H9 (cell line): ENCODE measurements at regions not wholly inside any gene's neighbourhood (a gene's known extent, or its start where the extent isn't known, plus 50 kb on each side); places are given as distances from the start of the nearest gene placed in this dataset.

Source experiments
- DNase-seq: peaks from one replicate; pipeline ENCODE4 v3.0.0-alpha.2; 2017
- H2AFZ ChIP-seq: one replicate; pipeline ENCODE4 v1.6.1; 2013; ENCODE audit warnings: mild to moderate bottlenecking, low read length, control low read depth, moderate library complexity
- H2AK5ac ChIP-seq: 2 replicates; pipeline ENCODE4 v1.6.1; 2013; ENCODE audit warnings: low read length, control low read depth, mixed read lengths; ENCODE audit not compliant: insufficient read length
- H2BK120ac ChIP-seq: one replicate; pipeline ENCODE4 v1.6.1; 2013; ENCODE audit warnings: low read depth, mild to moderate bottlenecking, low read length, control low read depth, inconsistent platforms; ENCODE audit not compliant: poor library complexity, severe bottlenecking
- H2BK12ac ChIP-seq: 2 replicates; pipeline ENCODE4 v1.6.1; 2013; ENCODE audit warnings: low read length, control low read depth, mixed read lengths, low read depth; ENCODE audit not compliant: insufficient read length
- H2BK15ac ChIP-seq: 2 replicates; pipeline ENCODE4 v1.6.1; 2013; ENCODE audit warnings: low read depth, low read length, control low read depth
- H2BK20ac ChIP-seq: one replicate; pipeline ENCODE4 v1.6.1; 2013; ENCODE audit warnings: low read depth, mild to moderate bottlenecking, low read length, control low read depth, inconsistent platforms; ENCODE audit not compliant: poor library complexity, severe bottlenecking
- H2BK5ac ChIP-seq: 2 replicates; pipeline ENCODE4 v1.6.1; 2013; ENCODE audit warnings: low read length, control low read depth, mixed read lengths; ENCODE audit not compliant: insufficient read length
- H3K14ac ChIP-seq: 2 replicates; pipeline ENCODE4 v1.6.1; 2013; ENCODE audit warnings: low read length, control low read depth; ENCODE audit not compliant: insufficient read depth
- H3K18ac ChIP-seq: 2 replicates; pipeline ENCODE4 v1.6.1; 2013; ENCODE audit warnings: low read depth, mild to moderate bottlenecking, mixed read lengths, low read length, control low read depth; ENCODE audit not compliant: insufficient read length
- H3K23ac ChIP-seq: 2 replicates; pipeline ENCODE4 v1.6.1; 2013; ENCODE audit warnings: low read length, control low read depth, mixed read lengths, low read depth; ENCODE audit not compliant: insufficient read length
- H3K23me2 ChIP-seq: 2 replicates; pipeline ENCODE4 v1.6.1; 2013; ENCODE audit warnings: low read depth, mild to moderate bottlenecking, mixed read lengths, low read length, control low read depth; ENCODE audit not compliant: insufficient read length, poor library complexity, severe bottlenecking
- H3K27ac ChIP-seq: 2 replicates; pipeline ENCODE4 v1.5.1; 2013; ENCODE audit warnings: low read length, control low read depth, mixed read lengths, low read depth; ENCODE audit not compliant: insufficient read length
- H3K27me3 ChIP-seq: 2 replicates; pipeline ENCODE4 v1.6.1; 2013; ENCODE audit warnings: low read length, control low read depth, inconsistent platforms; ENCODE audit not compliant: insufficient read depth
- H3K4ac ChIP-seq: 2 replicates; pipeline ENCODE4 v1.6.1; 2013; ENCODE audit warnings: low read depth, mild to moderate bottlenecking, control low read depth, inconsistent platforms, low read length, moderate library complexity
- H3K4me1 ChIP-seq: 2 replicates; pipeline ENCODE4 v1.6.1; 2013; ENCODE audit warnings: low read length, control low read depth, inconsistent platforms; ENCODE audit not compliant: insufficient read depth
- H3K4me2 ChIP-seq: 2 replicates; pipeline ENCODE4 v1.6.1; 2013; ENCODE audit warnings: low read length, control low read depth, mixed read lengths; ENCODE audit not compliant: insufficient read length, insufficient read depth
- H3K56ac ChIP-seq: 2 replicates; pipeline ENCODE4 v1.6.1; 2013; ENCODE audit warnings: low read depth, mild to moderate bottlenecking, mixed read lengths, low read length, control low read depth; ENCODE audit not compliant: insufficient read length
- H3K79me1 ChIP-seq: 2 replicates; pipeline ENCODE4 v1.6.1; 2013; ENCODE audit warnings: low read depth, mild to moderate bottlenecking, moderate library complexity, low read length, control low read depth, inconsistent platforms; ENCODE audit not compliant: insufficient read depth, poor library complexity, severe bottlenecking
- H3K79me2 ChIP-seq: 2 replicates; pipeline ENCODE4 v1.6.1; 2013; ENCODE audit warnings: low read length, control low read depth, inconsistent platforms; ENCODE audit not compliant: insufficient read depth
- H3K9ac ChIP-seq: 2 replicates; pipeline ENCODE4 v1.6.1; 2013; ENCODE audit warnings: low read length, control low read depth, mixed read lengths; ENCODE audit not compliant: insufficient read length; ENCODE audit errors: extremely low read depth
- H3K9me3 ChIP-seq: one replicate; pipeline ENCODE4 v1.6.1; 2013; ENCODE audit warnings: low read depth, low read length, inconsistent platforms; ENCODE audit not compliant: control insufficient read depth
- H3T11ph ChIP-seq: one replicate; pipeline ENCODE4 v1.6.1; 2013; ENCODE audit warnings: mild to moderate bottlenecking, low read length, control low read depth, inconsistent platforms
- H4K20me1 ChIP-seq: one replicate; pipeline ENCODE4 v1.6.1; 2013; ENCODE audit not compliant: control insufficient read depth, insufficient read length, insufficient read depth
- H4K5ac ChIP-seq: 2 replicates; pipeline ENCODE4 v1.6.1; 2013; ENCODE audit warnings: low read depth, mild to moderate bottlenecking, mixed read lengths, low read length, control low read depth; ENCODE audit not compliant: insufficient read length
- H4K8ac ChIP-seq: replicated peaks from 2 replicates; pipeline ENCODE4 v1.6.1; 2013; ENCODE audit warnings: low read length, control low read depth, mixed read lengths, low read depth; ENCODE audit not compliant: insufficient read length
- H4K91ac ChIP-seq: 2 replicates; pipeline ENCODE4 v1.6.1; 2013; ENCODE audit warnings: low read depth, mild to moderate bottlenecking, moderate library complexity, mixed read lengths, low read length, control low read depth; ENCODE audit not compliant: insufficient read length
- H3K27ac Mint-ChIP-seq, 3 experiments: 2 replicates in 2 of 3; 3 replicates in 1 of 3; pipeline ENCODE4 v1.8.0; 2020 to 2021; ENCODE audit warnings: mixed read lengths in 3 of 3, mild to moderate bottlenecking in 1 of 3, moderate library complexity in 1 of 3
- H3K27me3 Mint-ChIP-seq: 2 replicates; pipeline ENCODE4 v1.8.0; 2021; ENCODE audit warnings: low read depth, mild to moderate bottlenecking, moderate library complexity, mixed read lengths
- H3K36me3 Mint-ChIP-seq, 3 experiments: 2 replicates in 2 of 3; 3 replicates in 1 of 3; pipeline ENCODE4 v1.8.0; 2020 to 2021; ENCODE audit warnings: low read depth in 3 of 3, mixed read lengths in 3 of 3; ENCODE audit not compliant: insufficient read depth in 1 of 3
- H3K4me1 Mint-ChIP-seq, 2 experiments: 2 replicates each; pipeline ENCODE4 v1.8.0; 2020; ENCODE audit warnings: mixed read lengths in 2 of 2
- H3K4me3 Mint-ChIP-seq, 2 experiments: 2 replicates in 1 of 2; 3 replicates in 1 of 2; pipeline ENCODE4 v1.8.0; 2020 to 2021; ENCODE audit warnings: mild to moderate bottlenecking in 2 of 2, mixed read lengths in 2 of 2, moderate library complexity in 1 of 2
- H3K9me3 Mint-ChIP-seq, 2 experiments: 2 replicates in 1 of 2; 3 replicates in 1 of 2; pipeline ENCODE4 v1.8.0; 2020; ENCODE audit warnings: mild to moderate bottlenecking in 2 of 2, mixed read lengths in 2 of 2, moderate library complexity in 1 of 2
- CTCF ChIP-seq: fragments of 200-600 bp; sonication (generic); conservative IDR thresholded peaks from 3 replicates; pipeline ENCODE4 v1.8.0; 2021; ENCODE audit warnings: antibody characterized with exemption, mild to moderate bottlenecking
- WGBS: extraction: QIAGEN DNeasy Blood & Tissue Kit; methylation state at CpG from one replicate; pipeline ENCODE4 v1.1.7; 2013; ENCODE audit warnings: missing lambda C conversion rate, low lambda C conversion rate, mixed read lengths; ENCODE audit not compliant: insufficient read length; ENCODE audit errors: extremely low coverage; 5-methylcytosine and 5-hydroxymethylcytosine counted together

- Histone ChIP-seq H3K23me2 (no peaks in the 10 kb centered on the region), H3K9ac (no peak overlapping the region), H2BK20ac (no peak overlapping the region), H3K79me2 (no peaks in the 10 kb centered on the region), H3K4me1 (no peaks in the 10 kb centered on the region), H2BK12ac (no peak overlapping the region), H3K27me3 (no peaks in the 10 kb centered on the region), H3K14ac (no peak overlapping the region), H2AK5ac (no peak overlapping the region), H3K4ac (no peak overlapping the region), H2BK15ac (no peak overlapping the region), H3K79me1 (no peaks in the 10 kb centered on the region), H3K9me3 (no peaks in the 10 kb centered on the region), H2BK5ac (no peak overlapping the region), H4K20me1 (no peaks in the 10 kb centered on the region), H3K18ac (no peak overlapping the region), H4K91ac (no peak overlapping the region), H3K23ac (no peak overlapping the region), H2AFZ (no peak overlapping the region), H3K27ac (no peak overlapping the region), H3K56ac (no peak overlapping the region), H4K5ac (no peak overlapping the region), H4K8ac (no peak overlapping the region), H3K4me2 (no peak overlapping the region), H2BK120ac (no peak overlapping the region), H3T11ph (no peak overlapping the region)
- H3K27ac Mint-ChIP-seq, result no peak overlapping the region
- H3K36me3 Mint-ChIP-seq, result peaks cover 0 to 5% (median 0%) of the 10 kb centered on the region in 3 experiments; a peak in 2 of 7 replicates
- no peaks in the 10 kb centered on the region for H3K4me1 Mint-ChIP-seq
- H3K27me3 Mint-ChIP-seq, result no peaks in the 10 kb centered on the region
- DNase-seq, result no peak
- WGBS, result no CpG with 5 or more reads among the region's 2 CpGs
- H3K9me3 Mint-ChIP-seq, result peaks cover 4% of the 10 kb centered on the region in 2 experiments; a peak in 3 of 5 replicates
- H3K4me3 Mint-ChIP-seq, result no peak overlapping the region
- no peak for TF ChIP-seq CTCF
Measured at GRCh38 chr4:37015391-37015790, 229.2 kb upstream of the NWD2 start.
